ENCODE measurements at regions not wholly inside any gene's neighbourhood (a gene's known extent, or its start where the extent isn't known, plus 50 kb on each side); places are given as distances from the start of the nearest gene placed in this dataset.

DNA sequence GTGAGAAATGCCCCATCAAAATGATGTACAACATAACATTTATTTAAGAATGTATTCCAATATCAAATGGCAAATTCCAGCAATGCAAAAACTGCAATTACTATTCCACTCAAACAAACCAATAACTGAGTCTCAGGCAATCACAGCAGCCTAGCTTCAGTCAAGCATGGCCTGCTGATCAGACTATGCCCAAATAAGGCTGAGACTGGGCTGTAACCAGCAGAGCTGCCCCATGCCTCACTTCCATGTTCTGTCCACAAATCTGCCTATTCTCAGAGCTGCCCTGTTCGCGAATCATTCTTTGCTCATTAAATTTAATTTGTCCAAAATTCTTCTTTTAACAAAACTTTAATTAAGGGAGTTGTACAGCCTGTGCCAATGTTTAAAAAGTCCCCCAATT is 155.4 kb downstream of the FNDC1 start:
- TF ChIP-seq, protein P1, sequence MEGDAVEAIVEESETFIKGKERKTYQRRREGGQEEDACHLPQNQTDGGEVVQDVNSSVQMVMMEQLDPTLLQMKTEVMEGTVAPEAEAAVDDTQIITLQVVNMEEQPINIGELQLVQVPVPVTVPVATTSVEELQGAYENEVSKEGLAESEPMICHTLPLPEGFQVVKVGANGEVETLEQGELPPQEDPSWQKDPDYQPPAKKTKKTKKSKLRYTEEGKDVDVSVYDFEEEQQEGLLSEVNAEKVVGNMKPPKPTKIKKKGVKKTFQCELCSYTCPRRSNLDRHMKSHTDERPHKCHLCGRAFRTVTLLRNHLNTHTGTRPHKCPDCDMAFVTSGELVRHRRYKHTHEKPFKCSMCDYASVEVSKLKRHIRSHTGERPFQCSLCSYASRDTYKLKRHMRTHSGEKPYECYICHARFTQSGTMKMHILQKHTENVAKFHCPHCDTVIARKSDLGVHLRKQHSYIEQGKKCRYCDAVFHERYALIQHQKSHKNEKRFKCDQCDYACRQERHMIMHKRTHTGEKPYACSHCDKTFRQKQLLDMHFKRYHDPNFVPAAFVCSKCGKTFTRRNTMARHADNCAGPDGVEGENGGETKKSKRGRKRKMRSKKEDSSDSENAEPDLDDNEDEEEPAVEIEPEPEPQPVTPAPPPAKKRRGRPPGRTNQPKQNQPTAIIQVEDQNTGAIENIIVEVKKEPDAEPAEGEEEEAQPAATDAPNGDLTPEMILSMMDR (IDR thresholded peaks at IDR 0.05), result no peak
- TF ChIP-seq EZH2 (IDR thresholded peaks at IDR 0.05; ENCODE audit: borderline replicate concordance, insufficient read depth, low read depth, low read length, poor library complexity, severe bottlenecking), result no peak

All from B cell (primary cell).